Prostate gland (tissue), 2 donors: ENCODE measurements at regions not wholly inside any gene's neighbourhood (a gene's known extent, or its start where the extent isn't known, plus 50 kb on each side); places are given as distances from the start of the nearest gene placed in this dataset.

Source experiments
- DNase-seq: peaks from one replicate; pipeline ENCODE4 v3.0.0-alpha.2; 2019; ENCODE audit warnings: low spot score
- H3K27ac ChIP-seq, 2 donors: fragments of 200-600 bp; sonication (generic); 2 replicates each; pipeline ENCODE4 v1.5.1; 2017 to 2019
- H3K27me3 ChIP-seq: fragments of 200-600 bp; sonication (generic); replicated peaks from 2 replicates; pipeline ENCODE4 v1.5.1; 2019; ENCODE audit not compliant: insufficient read depth
- H3K36me3 ChIP-seq, 2 donors: fragments of 200-600 bp; sonication (generic); 1 replicate in 1 of 2; 2 replicates in 1 of 2; pipeline versions ENCODE4 v1.5.1 to v1.8.1; 2017 to 2019
- H3K4me1 ChIP-seq: fragments of 200-600 bp; sonication (generic); replicated peaks from 2 replicates; pipeline ENCODE4 v1.5.1; 2019
- H3K4me3 ChIP-seq, 2 donors: fragments of 200-600 bp; sonication (generic); 2 replicates each; pipeline ENCODE4 v1.5.1; 2017 to 2019
- H3K9me3 ChIP-seq: fragments of 200-600 bp; sonication (generic); 2 replicates; pipeline ENCODE4 v1.5.1; 2017
- CTCF ChIP-seq, 4 experiments: fragments of 200-600 bp in 2 of 4; fragments of 450-650 bp in 2 of 4; sonication (generic) in 2 of 4; IDR thresholded peaks; 1 replicate in 3 of 4; 2 replicates in 1 of 4; pipeline ENCODE4 v1.5.1; 2016 to 2019; ENCODE audit warnings: antibody characterized with exemption in 4 of 4, mild to moderate bottlenecking in 2 of 4, moderate library complexity in 2 of 4
- POLR2A ChIP-seq: fragments of 450-650 bp; IDR thresholded peaks from one replicate; pipeline ENCODE4 v1.6.1; 2016; ENCODE audit warnings: antibody characterized with exemption, mild to moderate bottlenecking
- POLR2AphosphoS5 ChIP-seq: sonication (generic); formaldehyde crosslinking; IDR thresholded peaks from one replicate; pipeline ENCODE4 v1.6.1; 2017; ENCODE audit warnings: antibody characterized with exemption
- WGBS: methylation state at CpG from one replicate; pipeline ENCODE4 v1.1.5; 2018; 5-methylcytosine and 5-hydroxymethylcytosine counted together
- intact Hi-C: fragments of 100-400 bp; cut with DNase I; formaldehyde crosslinking; loops from one replicate; pipeline ENCODE4 v1.14.2; 2022

- intact Hi-C loops, result no loop called here
- Histone ChIP-seq H3K9me3 (no peaks in the 10 kb centered on the region), H3K4me1 (no peaks in the 10 kb centered on the region), H3K4me3 (no peak overlapping the region), H3K27me3 (no peaks in the 10 kb centered on the region), H3K36me3 (no peaks in the 10 kb centered on the region), H3K27ac (no peak overlapping the region)
- WGBS, result 56% methylated on average over 3 of the region's 3 CpGs
- DNase-seq, result no peak
- no peak for TF ChIP-seq POLR2AphosphoS5
- no peak for TF ChIP-seq POLR2A
- no peak for TF ChIP-seq CTCF (IDR thresholded peaks at IDR 0.05)
Observed at GRCh38 chr1:147466543-147466942, 74.8 kb upstream of the BCL9 start.

GRCh38 chr1:147470079-147470478 lies 71.2 kb upstream of the BCL9 start:
- no peak overlapping the region for H3K27ac ChIP-seq
- H3K36me3 ChIP-seq, result no peaks in the 10 kb centered on the region
- H3K4me1 ChIP-seq, result no peaks in the 10 kb centered on the region
- TF ChIP-seq POLR2AphosphoS5, result no peak
- TF ChIP-seq POLR2A, result no peak
- TF ChIP-seq CTCF (IDR thresholded peaks at IDR 0.05), result no peak
- no peak overlapping the region for H3K4me3 ChIP-seq
- intact Hi-C loops, result no loop called here
- no peak for DNase-seq
- H3K9me3 ChIP-seq, result no peaks in the 10 kb centered on the region
- H3K27me3 ChIP-seq, result no peaks in the 10 kb centered on the region

GRCh38 chr1:147472489-147472888 lies 68.8 kb upstream of the BCL9 start:
- WGBS, result 49% methylated on average over 2 of the region's 2 CpGs

GRCh38 chr1:147472966-147473732 lies 68.2 kb upstream of the BCL9 start:
- 39% methylated on average over 5 of the region's 5 CpGs for WGBS
- H3K36me3 ChIP-seq, result no peaks in the 10 kb centered on the region
- H3K27me3 ChIP-seq, result no peaks in the 10 kb centered on the region
- H3K9me3 ChIP-seq, result no peaks in the 10 kb centered on the region
- intact Hi-C loops, result no loop called here
- TF ChIP-seq POLR2AphosphoS5 (no peak), CTCF (IDR thresholded peaks at IDR 0.05) (no peak), POLR2A (no peak)
- no peak for DNase-seq
- H3K27ac ChIP-seq, result no peak overlapping the region
- H3K4me3 ChIP-seq, result no peak overlapping the region
- no peaks in the 10 kb centered on the region for H3K4me1 ChIP-seq

More at GRCh38 chr1:147472489-147472888, 68.8 kb upstream of the BCL9 start:
- Histone ChIP-seq H3K27ac (no peak overlapping the region), H3K4me1 (no peaks in the 10 kb centered on the region), H3K9me3 (no peaks in the 10 kb centered on the region), H3K36me3 (no peaks in the 10 kb centered on the region), H3K27me3 (no peaks in the 10 kb centered on the region), H3K4me3 (no peak overlapping the region)
- intact Hi-C loops, result no loop called here
- TF ChIP-seq CTCF (IDR thresholded peaks at IDR 0.05) (no peak), POLR2A (no peak), POLR2AphosphoS5 (no peak)
- DNase-seq, result no peak

GRCh38 chr1:147473733-147474049 lies 67.6 kb upstream of the BCL9 start:
- H3K36me3 ChIP-seq, result no peaks in the 10 kb centered on the region
- H3K27me3 ChIP-seq, result no peaks in the 10 kb centered on the region
- no peak overlapping the region for H3K4me3 ChIP-seq
- no peaks in the 10 kb centered on the region for H3K9me3 ChIP-seq
- H3K4me1 ChIP-seq, result no peaks in the 10 kb centered on the region
- TF ChIP-seq CTCF (IDR thresholded peaks at IDR 0.05) (no peak), POLR2A (no peak), POLR2AphosphoS5 (no peak)
- no peak for DNase-seq
- intact Hi-C loops, result no loop called here
- no peak overlapping the region for H3K27ac ChIP-seq
